H1 (cell line): ENCODE measurements at regions not wholly inside any gene's neighbourhood (a gene's known extent, or its start where the extent isn't known, plus 50 kb on each side); places are given as distances from the start of the nearest gene placed in this dataset.

Experiments
- CTCF ChIA-PET: fragments of 300-600 bp; sonication (Branson Sonifier 250); formaldehyde crosslinking; loops from one replicate; lab custom pipeline; 2021; ENCODE audit not compliant: partially characterized antibody; lab: Charles Lee
- POLR2A ChIA-PET: fragments of 300-600 bp; sonication (Branson Sonifier 250); formaldehyde crosslinking; loops from one replicate; lab custom pipeline; 2021; ENCODE audit warnings: inconsistent platforms; ENCODE audit not compliant: partially characterized antibody; lab: Charles Lee
- DNase-seq, 2 experiments: peaks; one replicate each; pipeline versions ENCODE4 v3.0.0 to v3.0.0-alpha.2; 2010 to 2022; ENCODE audit warnings: low spot score in 2 of 2, low read depth in 1 of 2, mixed read lengths in 1 of 2
- FAIRE-seq: peaks from 2 replicates; lab custom pipeline; 2011; peaks lifted over from hg19 to GRCh38; lab: Jason Lieb, UNC
- H2AFZ ChIP-seq: 2 replicates; pipeline ENCODE4 v1.8.1; 2012; ENCODE audit warnings: low read length, inconsistent platforms
- H2AK5ac ChIP-seq: 2 replicates; pipeline ENCODE4 v1.6.1; 2013; ENCODE audit warnings: low read depth, low read length
- H2BK120ac ChIP-seq: replicated peaks from 2 replicates; pipeline ENCODE3; 2013; ENCODE audit warnings: low read depth, low read length, inconsistent platforms
- H2BK12ac ChIP-seq: 2 replicates; pipeline ENCODE4 v1.6.1; 2013; ENCODE audit warnings: low read depth, low read length
- H2BK15ac ChIP-seq: 2 replicates; pipeline ENCODE4 v1.6.1; 2013; ENCODE audit warnings: low read length
- H2BK20ac ChIP-seq: 2 replicates; pipeline ENCODE4 v1.6.1; 2013; ENCODE audit warnings: low read length
- H2BK5ac ChIP-seq: 2 replicates; pipeline ENCODE4 v1.6.1; 2013; ENCODE audit warnings: low read depth, low read length
- H3K14ac ChIP-seq: 2 replicates; pipeline ENCODE4 v1.6.1; 2013; ENCODE audit warnings: inconsistent platforms; ENCODE audit not compliant: insufficient read length
- H3K18ac ChIP-seq: 2 replicates; pipeline ENCODE4 v1.6.1; 2013; ENCODE audit warnings: low read length; ENCODE audit errors: extremely low read depth
- H3K23ac ChIP-seq: 2 replicates; pipeline ENCODE4 v1.6.1; 2013; ENCODE audit warnings: inconsistent platforms; ENCODE audit not compliant: insufficient read length
- H3K23me2 ChIP-seq: 2 replicates; pipeline ENCODE4 v1.6.1; 2013; ENCODE audit warnings: low read depth, low read length
- H3K27ac ChIP-seq: 2 replicates; pipeline ENCODE4 v1.6.1; 2011; ENCODE audit warnings: low read depth, low read length, inconsistent platforms
- H3K27me3 ChIP-seq, 4 experiments: replicated peaks in 1 of 4; 1 replicate in 1 of 4; 2 replicates in 3 of 4; pipeline versions ENCODE4 v1.6.1 to v1.8.1; 2011 to 2013; ENCODE audit warnings: low read length in 3 of 4, mild to moderate bottlenecking in 3 of 4, inconsistent platforms in 2 of 4, mixed read lengths in 2 of 4, moderate library complexity in 1 of 4; ENCODE audit not compliant: control insufficient read depth in 3 of 4, insufficient read depth in 3 of 4; ENCODE audit errors: extremely low read depth in 1 of 4
- H3K36me3 ChIP-seq, 4 experiments: 2 replicates each; pipeline versions ENCODE4 v1.6.1 to v1.8.1; 2011 to 2013; ENCODE audit warnings: mild to moderate bottlenecking in 4 of 4, low read length in 3 of 4, moderate library complexity in 2 of 4, control low read depth in 1 of 4, inconsistent platforms in 1 of 4; ENCODE audit not compliant: insufficient read depth in 4 of 4, control insufficient read depth in 2 of 4
- H3K4ac ChIP-seq: replicated peaks from 2 replicates; pipeline ENCODE3; 2013; ENCODE audit warnings: low read length, low read depth, mixed read lengths, inconsistent platforms; ENCODE audit not compliant: insufficient read length
- H3K4me1 ChIP-seq, 4 experiments: replicated peaks in 1 of 4; 1 replicate in 1 of 4; 2 replicates in 3 of 4; pipeline versions ENCODE4 v1.6.1 to v1.8.1; 2011 to 2013; ENCODE audit warnings: low read length in 3 of 4, inconsistent platforms in 2 of 4, mixed read lengths in 1 of 4; ENCODE audit not compliant: insufficient read depth in 4 of 4, control insufficient read depth in 3 of 4
- H3K4me2 ChIP-seq, 2 experiments: 2 replicates each; pipeline versions ENCODE4 v1.6.1 to v1.8.1; 2011 to 2013; ENCODE audit warnings: low read depth in 2 of 2, low read length in 2 of 2, control low read depth in 1 of 2, inconsistent platforms in 1 of 2, mild to moderate bottlenecking in 1 of 2; ENCODE audit not compliant: insufficient read depth in 1 of 2
- H3K4me3 ChIP-seq, 4 experiments: fragments of 200-600, 300-600 bp in 1 of 4; sonication (generic), shearing (Covaris generic), sonication (Bioruptor Twin) in 1 of 4; 2 replicates each; pipeline versions ENCODE4 v1.5.1 to v1.8.1; 2011 to 2016; ENCODE audit warnings: low read length in 4 of 4, low read depth in 3 of 4, control low read depth in 2 of 4, inconsistent platforms in 2 of 4, mild to moderate bottlenecking in 2 of 4, mixed read lengths in 1 of 4, moderate library complexity in 1 of 4; ENCODE audit not compliant: insufficient read depth in 2 of 4; ENCODE audit errors: extremely low read depth in 1 of 4
- H3K56ac ChIP-seq: replicated peaks from 2 replicates; pipeline ENCODE3; 2013; ENCODE audit warnings: low read depth, mild to moderate bottlenecking, mixed read lengths, low read length, inconsistent platforms; ENCODE audit not compliant: insufficient read length
- H3K79me1 ChIP-seq: 2 replicates; pipeline ENCODE4 v1.6.1; 2013; ENCODE audit warnings: low read depth, low read length, control low read depth
- H3K79me2 ChIP-seq, 2 experiments: 2 replicates each; pipeline versions ENCODE4 v1.6.1 to v1.8.1; 2012 to 2013; ENCODE audit warnings: low read length in 2 of 2, mild to moderate bottlenecking in 2 of 2, inconsistent platforms in 1 of 2; ENCODE audit not compliant: insufficient read depth in 2 of 2, control insufficient read depth in 1 of 2
- H3K9ac ChIP-seq, 4 experiments: replicated peaks in 1 of 4; 1 replicate in 1 of 4; 2 replicates in 3 of 4; pipeline versions ENCODE4 v1.6.1 to v1.8.1; 2011 to 2013; ENCODE audit warnings: low read depth in 3 of 4, low read length in 3 of 4, control low read depth in 2 of 4, mild to moderate bottlenecking in 2 of 4, moderate library complexity in 2 of 4, inconsistent platforms in 1 of 4; ENCODE audit errors: extremely low read depth in 1 of 4
- H3K9me3 ChIP-seq, 2 experiments: 2 replicates each; pipeline versions ENCODE4 v1.6.1 to v1.8.1; 2012 to 2013; ENCODE audit warnings: mild to moderate bottlenecking in 2 of 2, moderate library complexity in 2 of 2, control low read depth in 1 of 2, inconsistent platforms in 1 of 2, low read depth in 1 of 2, low read length in 1 of 2, mixed read lengths in 1 of 2; ENCODE audit not compliant: insufficient read depth in 2 of 2
- H4K20me1 ChIP-seq, 2 experiments: replicated peaks in 1 of 2; 2 replicates each; pipeline versions ENCODE3 to v1.8.1; 2011 to 2013; ENCODE audit warnings: inconsistent platforms in 2 of 2, low read length in 2 of 2, mild to moderate bottlenecking in 1 of 2; ENCODE audit not compliant: insufficient read depth in 2 of 2, control insufficient read depth in 1 of 2
- H4K5ac ChIP-seq: 2 replicates; pipeline ENCODE4 v1.6.1; 2013; ENCODE audit warnings: low read length, low read depth, mixed read lengths, inconsistent platforms; ENCODE audit not compliant: insufficient read length
- H4K8ac ChIP-seq: 2 replicates; pipeline ENCODE4 v1.8.0; 2013; ENCODE audit warnings: mild to moderate bottlenecking, moderate library complexity, low read length, inconsistent platforms; ENCODE audit not compliant: insufficient read depth; ENCODE audit errors: extremely low read depth
- H4K91ac ChIP-seq: replicated peaks from 2 replicates; pipeline ENCODE3; 2013; ENCODE audit warnings: low read length, mixed read lengths, inconsistent platforms; ENCODE audit not compliant: insufficient read length
- BACH1 ChIP-seq: IDR thresholded peaks from 2 replicates; pipeline ENCODE4 v1.6.1; 2012; ENCODE audit warnings: low read length, improper control_type of control experiment
- CHD1 ChIP-seq: IDR thresholded peaks from 2 replicates; pipeline ENCODE4 v1.6.1; 2012; ENCODE audit warnings: low read depth, low read length, improper control_type of control experiment
- GABPA ChIP-seq: IDR thresholded peaks from 2 replicates; pipeline ENCODE4 v1.6.1; 2011; ENCODE audit warnings: mild to moderate bottlenecking, low read length, moderate library complexity, borderline replicate concordance; ENCODE audit not compliant: insufficient read depth
- KDM4A ChIP-seq: IDR thresholded peaks from one replicate; pipeline ENCODE4 v1.7.1; 2012; ENCODE audit warnings: low read depth, mild to moderate bottlenecking, moderate library complexity, low read length, inconsistent platforms; ENCODE audit not compliant: severe bottlenecking
- POLR2AphosphoS5 ChIP-seq: IDR thresholded peaks from 2 replicates; pipeline ENCODE4 v1.6.1; 2011; ENCODE audit warnings: low read depth, low read length
- SIN3A ChIP-seq, 2 experiments: IDR thresholded peaks in 1 of 2; conservative IDR thresholded peaks in 1 of 2; 2 replicates each; pipeline ENCODE4 v1.6.1; 2011 to 2012; ENCODE audit warnings: low read length in 2 of 2, improper control_type of control experiment in 1 of 2, low read depth in 1 of 2, mild to moderate bottlenecking in 1 of 2
- SUZ12 ChIP-seq: fragments of 200-600 bp; sonication (generic); IDR thresholded peaks from 2 replicates; pipeline ENCODE4 v1.6.1; 2012; ENCODE audit warnings: mild to moderate bottlenecking, inconsistent platforms, low read length, moderate library complexity, mixed read lengths
- WGBS, 2 experiments: shearing (Covaris generic) in 1 of 2; methylation state at CpG; one replicate each; pipeline versions ENCODE4 v1.1.6 to v1.1.7; 2013 to 2015; ENCODE audit warnings: low lambda C conversion rate in 2 of 2, mixed read lengths in 2 of 2, inconsistent platforms in 1 of 2, low coverage in 1 of 2, missing lambda C conversion rate in 1 of 2; ENCODE audit not compliant: insufficient replicate concordance in 2 of 2, insufficient coverage in 1 of 2, insufficient read length in 1 of 2; ENCODE audit errors: extremely low coverage in 1 of 2, missing lambda C conversion rate in 1 of 2; 5-methylcytosine and 5-hydroxymethylcytosine counted together

GRCh38 chr10:133009218-133009950 lies 67.0 kb upstream of the CFAP46 start:
- Histone ChIP-seq H4K5ac (no peak overlapping the region), H3K56ac (no peak overlapping the region), H2BK120ac (no peak overlapping the region), H4K8ac (no peak overlapping the region; the same call in 1 of the 2 replicates), H2BK5ac (no peak overlapping the region), H2BK20ac (no peak overlapping the region), H2AFZ (no peak overlapping the region), H3K9ac (no peak overlapping the region), H3K4me1 (no peaks in the 10 kb centered on the region), H3K23ac (no peak overlapping the region), H3K18ac (no peak overlapping the region), H3K79me2 (no peaks in the 10 kb centered on the region), H3K4me3 (no peak overlapping the region), H3K9me3 (peaks cover 0 to 5% of the 10 kb centered on the region in 2 experiments; a peak in 1 of 4 replicates), H3K14ac (no peak overlapping the region), H4K20me1 (peaks cover 0 to 6% of the 10 kb centered on the region in 2 experiments), H3K27ac (no peak overlapping the region), H3K4ac (no peak overlapping the region), H2BK12ac (no peak overlapping the region), H3K4me2 (no peak overlapping the region), H2BK15ac (no peak overlapping the region), H3K27me3 (no peaks in the 10 kb centered on the region), H4K91ac (no peak overlapping the region), H3K79me1 (no peaks in the 10 kb centered on the region), H2AK5ac (no peak overlapping the region), H3K23me2 (peaks cover 10% of the 10 kb centered on the region), H3K36me3 (no peaks in the 10 kb centered on the region; a peak in 1 of 8 replicates)
- POLR2A ChIA-PET: no interaction called here
- DNase-seq: no peak
- no peak for TF ChIP-seq SUZ12
- TF ChIP-seq CHD1: no peak
- no peak for TF ChIP-seq GABPA
- TF ChIP-seq KDM4A: no peak
- no peak for TF ChIP-seq POLR2AphosphoS5
- TF ChIP-seq SIN3A (conservative IDR thresholded peaks at IDR 0.05 in 1 of 2, IDR thresholded peaks at IDR 0.05 in 1 of 2; ENCODE audit: low read depth in 1 of 2, low read length in 2 of 2): no peak
- TF ChIP-seq BACH1: no peak
- 85% methylated on average over 19 of the region's 23 CpGs; no CpG with 5 or more reads in 1 of the 2 experiments for WGBS, 2 experiments
- FAIRE-seq: no peak
- CTCF ChIA-PET: no interaction called here
